ENCODE measurements at regions not wholly inside any gene's neighbourhood (a gene's known extent, or its start where the extent isn't known, plus 50 kb on each side); places are given as distances from the start of the nearest gene placed in this dataset.

DNA sequence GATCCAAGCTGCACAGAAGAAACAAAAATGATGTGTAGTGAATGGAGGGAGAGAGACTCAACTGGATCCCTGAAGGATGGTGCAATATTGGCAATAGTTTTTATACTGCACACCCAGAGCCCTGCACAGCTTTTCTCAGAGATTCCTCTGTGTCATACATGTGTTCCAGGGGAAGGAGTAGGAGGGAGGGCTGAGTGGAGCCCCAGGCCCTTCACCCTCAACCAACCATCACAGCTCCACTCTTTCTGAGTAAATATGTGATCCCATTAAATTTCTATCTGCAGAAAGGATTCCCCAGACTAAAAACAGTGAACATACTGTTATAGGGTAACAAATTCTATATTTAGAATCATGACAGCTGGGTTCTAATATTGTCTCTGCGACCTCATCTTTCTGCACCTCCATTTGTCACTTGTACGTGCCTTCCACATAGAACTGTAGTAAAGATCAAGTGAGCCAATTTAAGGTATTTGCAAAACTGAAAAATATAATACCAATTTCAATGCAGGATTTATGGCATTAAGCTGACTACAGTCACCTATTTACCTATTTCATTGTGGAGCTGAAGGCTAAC lies 421.4 kb upstream of the NRSN1 start:
- no peak for TF ChIP-seq CTCF (IDR thresholded peaks at IDR 0.05; ENCODE audit: low read length, missing control alignments)

GRCh38 chr6:23705697-23706096 lies 420.3 kb upstream of the NRSN1 start:
- H3K4me3 ChIP-seq (replicated peaks; ENCODE audit: low read depth, low read length), result no peak overlapping the region
- TF ChIP-seq CTCF (IDR thresholded peaks at IDR 0.05; ENCODE audit: low read length, missing control alignments), result no peak
- DNase-seq (ENCODE audit: low read depth), result no peak

More for the DNA sequence above, 421.4 kb upstream of the NRSN1 start:
- DNase-seq (ENCODE audit: low read depth), result no peak
- H3K4me3 ChIP-seq (replicated peaks; ENCODE audit: low read depth, low read length), result no peak overlapping the region

- no peak for DNase-seq (ENCODE audit: low read depth)
- TF ChIP-seq CTCF (IDR thresholded peaks at IDR 0.05; ENCODE audit: low read length, missing control alignments), result no peak
- H3K4me3 ChIP-seq (replicated peaks; ENCODE audit: low read depth, low read length), result no peak overlapping the region
Observed at GRCh38 chr6:23712756-23713155, 413.3 kb upstream of the NRSN1 start.

- TF ChIP-seq CTCF (IDR thresholded peaks at IDR 0.05; ENCODE audit: low read length, missing control alignments), result no peak
- DNase-seq (ENCODE audit: low read depth), result no peak
- no peak overlapping the region for H3K4me3 ChIP-seq (replicated peaks; ENCODE audit: low read depth, low read length)
Observed at GRCh38 chr6:23713211-23713610, 412.8 kb upstream of the NRSN1 start.

- no peak for TF ChIP-seq CTCF (IDR thresholded peaks at IDR 0.05; ENCODE audit: low read length, missing control alignments)
- DNase-seq (ENCODE audit: low read depth), result no peak
- H3K4me3 ChIP-seq (replicated peaks; ENCODE audit: low read depth, low read length), result no peak overlapping the region
Observed at GRCh38 chr6:23728707-23729106, 397.3 kb upstream of the NRSN1 start.

- no peak for DNase-seq (ENCODE audit: low read depth)
- H3K4me3 ChIP-seq (replicated peaks; ENCODE audit: low read depth, low read length), result no peak overlapping the region
- TF ChIP-seq CTCF (IDR thresholded peaks at IDR 0.05; ENCODE audit: low read length, missing control alignments), result no peak
Observed at GRCh38 chr6:23731609-23732008, 394.4 kb upstream of the NRSN1 start.

- TF ChIP-seq CTCF (IDR thresholded peaks at IDR 0.05; ENCODE audit: low read length, missing control alignments), result no peak
- H3K4me3 ChIP-seq (replicated peaks; ENCODE audit: low read depth, low read length), result no peak overlapping the region
- no peak for DNase-seq (ENCODE audit: low read depth)
Observed at GRCh38 chr6:23732521-23732920, 393.5 kb upstream of the NRSN1 start.

All from fibroblast of pulmonary artery (primary cell).